A549 (cell line): ENCODE measurements at regions not wholly inside any gene's neighbourhood (a gene's known extent, or its start where the extent isn't known, plus 50 kb on each side); places are given as distances from the start of the nearest gene placed in this dataset.

Experiments
- ATAC-seq, 2 experiments: fragments of 200-7000 bp in 1 of 2; fragments of >200 bp in 1 of 2; cut with Nextera tagmentation in 1 of 2; cut with Tn5 transposase in 1 of 2; 3 replicates each; pipeline versions ENCODE4 v1.8.0 to v1.9.1; 2018 to 2020; ENCODE audit warnings: mild to moderate bottlenecking in 1 of 2, moderate library complexity in 1 of 2
- CTCF ChIA-PET: fragments of 300-600 bp; sonication (Branson Sonifier 250); formaldehyde crosslinking; extraction: SDS; loops from one replicate; lab custom pipeline; 2021; ENCODE audit warnings: antibody characterized with exemption, inconsistent platforms; lab: Yijun Ruan, JAX
- POLR2A ChIA-PET: fragments of 350-600 bp; formaldehyde crosslinking; extraction: SDS; loops from one replicate; lab custom pipeline; 2021; ENCODE audit warnings: antibody characterized with exemption, inconsistent platforms; lab: Yijun Ruan, JAX
- DNase-seq, 2 experiments: peaks; one replicate each; pipeline versions ENCODE4 v3.0.0 to v3.0.0-alpha.2; 2011 to 2016; ENCODE audit warnings: low read depth in 1 of 2, low spot score in 1 of 2
- FAIRE-seq: peaks from 2 replicates; lab custom pipeline; 2011; peaks lifted over from hg19 to GRCh38; lab: Jason Lieb, UNC
- H3K27ac ChIP-seq, 2 experiments: fragments of >200 bp; sonication (Bioruptor Twin); formaldehyde crosslinking; 3 replicates each; pipeline ENCODE4 v1.5.1; 2016 to 2017
- H3K4me1 ChIP-seq: fragments of >200 bp; sonication (Bioruptor Twin); formaldehyde crosslinking; 3 replicates; pipeline ENCODE4 v1.6.1; 2016
- H3K4me2 ChIP-seq: fragments of >200 bp; sonication (Bioruptor Twin); formaldehyde crosslinking; 3 replicates; pipeline ENCODE4 v1.6.1; 2016
- H3K4me3 ChIP-seq: fragments of >200 bp; sonication (Bioruptor Twin); formaldehyde crosslinking; 3 replicates; pipeline ENCODE4 v1.5.1; 2016
- H3K9me3 ChIP-seq: fragments of >200 bp; sonication (Bioruptor Twin); formaldehyde crosslinking; 3 replicates; pipeline ENCODE4 v1.6.1; 2016
- CBX8 ChIP-seq: fragments of 200-600 bp; sonication (generic); IDR thresholded peaks from 2 replicates; pipeline ENCODE4 v1.6.1; 2016
- CEBPB ChIP-seq, 2 experiments: fragments of >200 bp in 1 of 2; sonication (Bioruptor Twin) in 1 of 2; formaldehyde crosslinking in 1 of 2; IDR thresholded peaks; 2 replicates each; pipeline ENCODE4 v1.6.1; 2012 to 2016
- CHD4 ChIP-seq: fragments of 200-600 bp; sonication (generic); IDR thresholded peaks from 2 replicates; pipeline ENCODE4 v1.6.1; 2016; ENCODE audit warnings: antibody characterized with exemption, mild to moderate bottlenecking, borderline replicate concordance
- FOSB ChIP-seq: fragments of 250-450 bp; sonication (Bioruptor Pico); IDR thresholded peaks from 2 replicates; pipeline ENCODE4 v1.5.0; 2020; ENCODE audit warnings: mild to moderate bottlenecking, moderate library complexity
- HEYL ChIP-seq: fragments of 250-450 bp; sonication (Bioruptor Pico); IDR thresholded peaks from 2 replicates; pipeline ENCODE4 v1.8.0; 2021; ENCODE audit warnings: mild to moderate bottlenecking, moderate library complexity
- HOXA7 ChIP-seq: fragments of 250-450 bp; sonication (Bioruptor Pico); IDR thresholded peaks from 2 replicates; pipeline ENCODE4 v1.5.0; 2020; ENCODE audit warnings: mild to moderate bottlenecking, moderate library complexity
- KDM1A ChIP-seq: fragments of 200-600 bp; sonication (generic); IDR thresholded peaks from 2 replicates; pipeline ENCODE4 v1.6.1; 2016; ENCODE audit warnings: low read depth, mild to moderate bottlenecking
- KDM5A ChIP-seq: fragments of 200-600 bp; sonication (generic); IDR thresholded peaks from 2 replicates; pipeline ENCODE4 v1.6.1; 2016; ENCODE audit warnings: antibody characterized with exemption, mild to moderate bottlenecking
- MAZ ChIP-seq: fragments of 150-350 bp; IDR thresholded peaks from 2 replicates; pipeline ENCODE4 v1.6.1; 2014; ENCODE audit warnings: antibody characterized with exemption, low read depth, low read length, borderline replicate concordance
- NFE2L2 ChIP-seq: fragments of 150-350 bp; conservative IDR thresholded peaks from 2 replicates; pipeline ENCODE4 v1.6.1; 2014; ENCODE audit warnings: low read length
- NR3C1 ChIP-seq: fragments of >200 bp; sonication (Bioruptor Twin); formaldehyde crosslinking; IDR thresholded peaks from 3 replicates; pipeline ENCODE4 v1.6.1; 2017
- RNF2 ChIP-seq: fragments of 200-600 bp; sonication (generic); IDR thresholded peaks from 2 replicates; pipeline ENCODE4 v1.6.1; 2016; ENCODE audit warnings: low read depth, mild to moderate bottlenecking, antibody characterized with exemption, moderate library complexity, borderline replicate concordance
- SMC3 ChIP-seq: fragments of >200 bp; sonication (Bioruptor Twin); formaldehyde crosslinking; IDR thresholded peaks from 3 replicates; pipeline ENCODE4 v1.6.1; 2018; ENCODE audit warnings: inconsistent platforms
- SREBF2 ChIP-seq: fragments of 450-650 bp; IDR thresholded peaks from 2 replicates; pipeline ENCODE4 v1.6.1; 2014; ENCODE audit warnings: mild to moderate bottlenecking, moderate library complexity
- TP53 ChIP-seq: fragments of 250-450 bp; sonication (Bioruptor Pico); IDR thresholded peaks from 2 replicates; pipeline ENCODE4 v1.5.0; 2021; ENCODE audit warnings: mild to moderate bottlenecking, moderate library complexity
- ZFP36 ChIP-seq: fragments of 450-650 bp; IDR thresholded peaks from 2 replicates; pipeline ENCODE4 v1.6.1; 2014; ENCODE audit warnings: borderline replicate concordance; ENCODE audit not compliant: partially characterized antibody
- ZNF302 ChIP-seq: fragments of 250-450 bp; sonication (Bioruptor Pico); IDR thresholded peaks from 2 replicates; pipeline ENCODE4 v1.9.0; 2021; ENCODE audit warnings: inconsistent platforms, mild to moderate bottlenecking, moderate library complexity
- ZSCAN20 ChIP-seq: fragments of 250-450 bp; sonication (Bioruptor Pico); IDR thresholded peaks from 2 replicates; pipeline ENCODE4 v1.8.0; 2022; ENCODE audit warnings: mild to moderate bottlenecking, moderate library complexity
- WGBS: methylation state at CpG from one replicate; pipeline ENCODE4 v1.1.6; 2017; ENCODE audit errors: missing lambda C conversion rate; 5-methylcytosine and 5-hydroxymethylcytosine counted together
- TF ChIP-seq, protein P1 (sequence below): IDR thresholded peaks from 2 replicates; pipeline ENCODE4 v1.6.1; 2012
- TF ChIP-seq, protein P2 (sequence below): fragments of >200 bp; sonication (Bioruptor Twin); formaldehyde crosslinking; IDR thresholded peaks from 3 replicates; pipeline ENCODE4 v1.6.1; 2016
- TF ChIP-seq, protein P3 (sequence below): fragments of >200 bp; sonication (Bioruptor Twin); formaldehyde crosslinking; IDR thresholded peaks from 2 replicates; pipeline ENCODE4 v1.6.1; 2016
- TF ChIP-seq, protein P4 (sequence below): IDR thresholded peaks from 2 replicates; pipeline ENCODE4 v1.6.1; 2012

DNA sequence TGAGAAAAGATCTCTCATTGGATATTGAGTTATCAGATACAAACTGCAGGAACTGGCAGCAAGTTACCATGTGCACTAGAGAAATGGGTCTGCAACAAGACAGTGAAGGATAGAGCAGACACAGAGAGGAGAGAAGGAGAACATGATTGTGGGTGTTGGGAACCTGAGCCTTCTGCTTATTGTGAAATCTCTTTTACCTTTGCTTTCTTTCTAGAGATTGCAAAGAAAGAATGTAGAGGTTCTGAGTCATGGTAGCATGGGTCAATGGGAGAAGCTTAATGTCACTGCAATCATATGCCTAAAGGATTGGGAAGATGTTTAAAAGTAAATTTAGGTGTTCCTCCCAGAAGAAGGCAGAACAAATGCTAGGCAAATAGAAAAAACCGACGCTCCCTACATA lies 821.4 kb downstream of the CCSER2 start:
- POLR2A ChIA-PET = no interaction called here
- Histone ChIP-seq H3K4me1 (no peaks in the 10 kb centered on the region), H3K27ac (no peak overlapping the region), H3K4me2 (no peak overlapping the region), H3K9me3 (no peaks in the 10 kb centered on the region), H3K4me3 (no peak overlapping the region)
- TF ChIP-seq, protein P1, sequence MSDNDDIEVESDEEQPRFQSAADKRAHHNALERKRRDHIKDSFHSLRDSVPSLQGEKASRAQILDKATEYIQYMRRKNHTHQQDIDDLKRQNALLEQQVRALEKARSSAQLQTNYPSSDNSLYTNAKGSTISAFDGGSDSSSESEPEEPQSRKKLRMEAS = no peak
- TF ChIP-seq, protein P2, sequence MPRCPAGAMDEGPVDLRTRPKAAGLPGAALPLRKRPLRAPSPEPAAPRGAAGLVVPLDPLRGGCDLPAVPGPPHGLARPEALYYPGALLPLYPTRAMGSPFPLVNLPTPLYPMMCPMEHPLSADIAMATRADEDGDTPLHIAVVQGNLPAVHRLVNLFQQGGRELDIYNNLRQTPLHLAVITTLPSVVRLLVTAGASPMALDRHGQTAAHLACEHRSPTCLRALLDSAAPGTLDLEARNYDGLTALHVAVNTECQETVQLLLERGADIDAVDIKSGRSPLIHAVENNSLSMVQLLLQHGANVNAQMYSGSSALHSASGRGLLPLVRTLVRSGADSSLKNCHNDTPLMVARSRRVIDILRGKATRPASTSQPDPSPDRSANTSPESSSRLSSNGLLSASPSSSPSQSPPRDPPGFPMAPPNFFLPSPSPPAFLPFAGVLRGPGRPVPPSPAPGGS = no peak
- no peak for TF ChIP-seq CHD4
- no peak for TF ChIP-seq ZSCAN20
- TF ChIP-seq RNF2 = no peak
- no peak for TF ChIP-seq TP53 (CRISPR knock-in tag)
- no peak for ATAC-seq
- 1% methylated on average over 2 of the region's 2 CpGs for WGBS
- no peak for FAIRE-seq
- DNase-seq = no peak
- CTCF ChIA-PET = no interaction called here

DNA sequence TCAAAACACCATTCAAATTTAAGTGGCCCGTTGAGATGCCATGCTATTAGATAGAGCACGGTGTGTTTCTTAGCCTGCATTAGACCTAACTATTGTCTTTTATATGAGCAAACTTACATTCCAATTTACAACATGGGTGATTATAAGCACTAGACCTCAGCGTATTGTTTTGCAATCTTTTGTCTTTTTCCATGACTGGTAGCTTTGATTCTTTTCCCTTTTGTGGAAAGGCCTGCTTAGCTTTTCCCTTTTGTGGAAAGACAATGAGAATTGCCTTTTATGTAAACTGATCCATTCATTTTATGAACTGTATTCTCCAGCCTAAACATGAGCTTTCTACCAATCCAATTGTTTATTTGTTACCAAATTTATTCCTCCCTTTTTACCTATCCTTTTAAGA lies 823.1 kb downstream of the CCSER2 start:
- Histone ChIP-seq H3K4me3 (no peak overlapping the region), H3K4me1 (no peaks in the 10 kb centered on the region), H3K9me3 (no peaks in the 10 kb centered on the region), H3K27ac (no peak overlapping the region), H3K4me2 (no peak overlapping the region)
- DNase-seq (no peak), ATAC-seq (no peak), FAIRE-seq (no peak)
- ChIA-PET POLR2A (no interaction called here), CTCF (no interaction called here)
- no peak for TF ChIP-seq HEYL (CRISPR knock-in tag)
- no peak for TF ChIP-seq HOXA7 (CRISPR knock-in tag)
- no peak for TF ChIP-seq SREBF2
- 0% methylated on average over 3 of the region's 3 CpGs for WGBS

DNA sequence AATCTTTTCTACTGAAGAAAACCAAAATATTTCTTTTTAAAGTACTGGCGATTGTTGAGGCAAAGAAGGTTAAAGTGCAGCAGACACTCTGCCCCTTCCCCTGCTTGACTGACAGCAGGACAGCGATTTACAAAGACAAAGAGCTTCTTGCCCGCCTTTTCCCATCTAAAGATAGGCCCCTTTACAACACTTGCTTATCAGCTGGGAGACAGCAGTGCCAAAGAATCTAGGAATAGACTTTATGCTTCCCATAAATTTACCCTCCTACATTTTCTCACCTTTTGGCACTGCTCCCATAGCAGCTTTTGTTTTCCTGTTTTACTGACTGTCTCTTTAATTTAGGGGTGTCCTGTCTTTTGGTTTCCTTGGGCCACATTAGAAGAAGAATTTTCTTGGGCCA lies 824.1 kb downstream of the CCSER2 start:
- no peak for DNase-seq
- ChIA-PET POLR2A (no interaction called here), CTCF (no interaction called here)
- ATAC-seq = no peak
- WGBS = 0% methylated on average over 3 of the region's 3 CpGs
- Histone ChIP-seq H3K27ac (no peak overlapping the region), H3K4me2 (no peak overlapping the region), H3K4me1 (no peaks in the 10 kb centered on the region), H3K4me3 (no peak overlapping the region), H3K9me3 (no peaks in the 10 kb centered on the region)
- no peak for TF ChIP-seq NFE2L2
- TF ChIP-seq, protein P3, sequence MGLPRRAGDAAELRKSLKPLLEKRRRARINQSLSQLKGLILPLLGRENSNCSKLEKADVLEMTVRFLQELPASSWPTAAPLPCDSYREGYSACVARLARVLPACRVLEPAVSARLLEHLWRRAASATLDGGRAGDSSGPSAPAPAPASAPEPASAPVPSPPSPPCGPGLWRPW = no peak
- no peak for TF ChIP-seq MAZ
- TF ChIP-seq ZNF302 (CRISPR knock-in tag) = no peak
- no peak for TF ChIP-seq NR3C1
- TF ChIP-seq, protein P2 = no peak
- no peak for TF ChIP-seq SMC3
- no peak for TF ChIP-seq KDM1A
- TF ChIP-seq HOXA7 (CRISPR knock-in tag) = no peak
- no peak for TF ChIP-seq ZFP36
- no peak for TF ChIP-seq CEBPB (IDR thresholded peaks at IDR 0.05)
- TF ChIP-seq, protein P4, sequence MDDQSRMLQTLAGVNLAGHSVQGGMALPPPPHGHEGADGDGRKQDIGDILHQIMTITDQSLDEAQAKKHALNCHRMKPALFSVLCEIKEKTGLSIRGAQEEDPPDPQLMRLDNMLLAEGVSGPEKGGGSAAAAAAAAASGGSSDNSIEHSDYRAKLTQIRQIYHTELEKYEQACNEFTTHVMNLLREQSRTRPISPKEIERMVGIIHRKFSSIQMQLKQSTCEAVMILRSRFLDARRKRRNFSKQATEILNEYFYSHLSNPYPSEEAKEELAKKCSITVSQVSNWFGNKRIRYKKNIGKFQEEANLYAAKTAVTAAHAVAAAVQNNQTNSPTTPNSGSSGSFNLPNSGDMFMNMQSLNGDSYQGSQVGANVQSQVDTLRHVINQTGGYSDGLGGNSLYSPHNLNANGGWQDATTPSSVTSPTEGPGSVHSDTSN = no peak
- TF ChIP-seq CBX8 = no peak
- TF ChIP-seq FOSB = no peak
- TF ChIP-seq KDM5A = no peak
- FAIRE-seq = no peak
